HL-60 (cell line): ENCODE measurements at regions not wholly inside any gene's neighbourhood (a gene's known extent, or its start where the extent isn't known, plus 50 kb on each side); places are given as distances from the start of the nearest gene placed in this dataset.

Source experiments
- CTCF ChIP-seq: IDR thresholded peaks from one replicate; pipeline ENCODE4 v1.5.1; 2011; ENCODE audit warnings: low read length, control low read depth, inconsistent platforms; ENCODE audit not compliant: insufficient read depth
- POLR2AphosphoS5 ChIP-seq: IDR thresholded peaks from 2 replicates; pipeline ENCODE4 v1.6.1; 2012; ENCODE audit warnings: low read depth

DNA sequence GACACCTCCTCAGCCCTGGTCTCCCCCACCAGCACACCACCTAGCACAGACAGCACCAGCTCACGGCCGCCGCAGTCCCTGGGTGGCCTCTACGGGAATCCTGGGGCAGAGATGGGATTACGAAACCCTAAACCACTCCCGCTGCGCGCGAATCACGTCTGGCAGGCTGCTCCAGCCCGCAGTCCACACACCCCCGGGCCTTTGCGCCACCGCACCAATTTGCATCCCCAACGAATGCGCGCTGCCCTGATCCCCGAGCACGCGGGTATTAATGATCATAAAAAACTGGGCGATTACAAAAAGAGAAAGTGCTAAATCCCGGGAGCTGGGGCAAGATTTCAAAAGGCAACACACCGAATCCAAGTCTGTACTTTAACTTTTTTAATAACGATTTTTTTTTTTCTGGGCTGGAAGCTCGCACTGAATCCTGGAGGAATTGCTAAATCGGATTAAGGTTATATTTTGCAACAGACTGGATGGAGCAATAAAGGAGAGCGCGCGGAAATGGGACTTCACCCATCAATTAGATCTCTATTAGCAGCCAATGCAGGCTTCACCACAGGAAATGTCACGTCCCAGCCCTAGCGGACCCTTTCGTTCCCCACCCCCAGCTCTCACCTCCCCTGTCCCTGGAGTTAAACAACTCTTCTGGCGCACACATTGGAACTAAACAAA lies 69.8 kb upstream of the TMEM33 start:
- TF ChIP-seq CTCF: no peak
- no peak for TF ChIP-seq POLR2AphosphoS5
